SHP77 treated with DMSO at 0.1 percent for 48 hours (cell line): ENCODE measurements at regions not wholly inside any gene's neighbourhood (a gene's known extent, or its start where the extent isn't known, plus 50 kb on each side); places are given as distances from the start of the nearest gene placed in this dataset.
"Not testable (repeated sequence)": the region's sequence is repeated elsewhere in the genome, so short reads cannot be mapped to it uniquely, and the experiment has no call there.

ENCODE experiments used
- DNase-seq: peaks from one replicate; lab custom pipeline; 2025; lab: John Stamatoyannopoulos, UW

GRCh38 chr2:240254337-240255164, 114.1 kb upstream of the OTOS start:
- no peak for DNase-seq

DNA sequence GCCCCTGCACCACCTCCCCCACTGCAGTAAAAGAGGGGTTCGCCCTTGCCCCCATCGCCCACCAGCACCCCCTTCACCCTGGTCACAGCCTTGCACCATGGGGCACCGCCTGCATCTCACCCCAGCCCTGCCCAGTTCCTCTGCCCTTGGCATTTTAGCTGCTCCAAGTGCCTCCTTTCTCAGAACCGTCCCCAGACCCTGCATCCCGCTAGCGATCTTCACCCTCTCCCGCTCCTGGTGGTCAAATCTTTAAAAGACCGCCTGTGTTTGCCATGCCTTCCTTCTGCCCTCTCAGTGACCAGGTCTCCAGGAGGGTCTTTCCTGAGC, 114.7 kb upstream of the OTOS start:
- DNase-seq, result no peak

GRCh38 chr2:240255811-240256703, 115.6 kb upstream of the OTOS start:
- no peak for DNase-seq

DNA sequence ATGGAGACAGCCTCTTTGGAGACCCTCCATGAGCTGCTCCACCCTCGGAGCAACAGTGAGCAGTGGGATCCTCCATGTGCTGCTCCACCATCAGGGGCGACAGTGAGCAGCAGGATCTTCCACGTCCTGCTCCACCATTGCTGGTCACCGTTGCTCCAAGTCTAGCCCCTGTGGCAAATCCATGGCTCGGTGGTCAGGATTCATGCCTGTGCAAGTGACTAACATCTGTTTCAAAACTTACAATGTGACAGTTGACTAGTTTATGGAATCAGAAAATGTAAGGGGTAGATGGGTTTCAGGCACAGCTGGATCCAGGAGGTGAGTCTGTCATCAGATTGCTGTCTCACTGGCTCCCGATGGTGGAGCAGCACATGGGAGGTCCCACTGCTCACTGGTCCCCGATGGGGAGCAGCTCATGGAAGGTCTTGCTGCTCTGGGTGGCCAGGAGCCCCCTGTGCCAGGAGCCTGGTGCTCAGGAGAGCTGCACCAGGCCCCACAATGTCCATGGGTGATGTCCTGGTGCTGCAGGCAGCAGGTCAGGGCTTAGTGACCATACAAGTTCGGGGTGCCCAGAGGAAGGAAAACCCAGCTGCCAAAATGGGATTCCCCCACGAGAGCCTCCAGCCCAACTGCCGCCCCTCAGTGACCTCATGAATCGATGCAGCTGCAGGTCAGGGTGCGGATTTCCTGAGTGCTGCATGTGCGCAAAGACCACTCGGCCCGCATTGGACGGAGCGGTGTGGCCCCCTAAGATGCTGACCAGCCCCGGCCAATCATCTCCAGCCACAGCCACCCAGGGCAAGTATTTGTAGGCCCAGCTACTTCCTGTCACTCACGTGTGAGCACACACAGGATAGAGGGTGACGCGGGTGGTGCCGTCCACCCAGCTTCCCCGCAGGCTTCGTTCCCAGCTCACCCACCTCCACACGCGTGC, 116.5 kb upstream of the OTOS start:
- no peak for DNase-seq

DNA sequence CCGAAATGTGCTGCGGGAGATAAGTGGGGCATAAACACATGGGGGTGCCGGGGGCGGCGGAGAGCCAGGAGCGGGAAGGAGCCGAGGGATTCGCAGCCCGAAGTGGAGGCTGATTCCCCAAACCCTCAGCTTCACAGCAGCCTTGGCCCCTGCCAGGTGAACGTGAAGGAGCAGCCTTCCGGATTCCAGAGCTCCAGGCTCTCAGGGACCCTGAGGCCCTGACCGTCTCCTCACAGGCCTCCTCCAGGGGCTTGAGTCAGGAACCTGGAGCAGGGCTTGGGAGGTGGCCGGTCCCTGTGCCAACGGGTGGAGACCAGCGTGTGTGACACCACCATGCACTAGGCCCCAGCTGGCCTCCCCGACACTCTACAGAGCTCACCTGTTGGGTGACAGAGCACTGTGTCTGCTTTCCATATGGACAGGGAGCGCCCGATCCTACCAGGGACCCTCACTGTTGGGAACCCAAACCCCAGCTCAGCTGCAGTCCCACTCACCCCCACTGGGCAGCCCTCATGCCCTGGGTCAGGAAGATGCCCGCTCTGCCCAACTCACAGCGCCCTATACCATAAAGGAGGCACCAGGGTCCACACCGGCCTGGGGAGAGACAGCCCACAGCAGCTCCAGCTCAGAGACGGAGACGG, 117.6 kb upstream of the OTOS start:
- no peak for DNase-seq

- DNase-seq, result no peak
Observed at GRCh38 chr2:240258685-240259084, 118.2 kb upstream of the OTOS start.

DNA sequence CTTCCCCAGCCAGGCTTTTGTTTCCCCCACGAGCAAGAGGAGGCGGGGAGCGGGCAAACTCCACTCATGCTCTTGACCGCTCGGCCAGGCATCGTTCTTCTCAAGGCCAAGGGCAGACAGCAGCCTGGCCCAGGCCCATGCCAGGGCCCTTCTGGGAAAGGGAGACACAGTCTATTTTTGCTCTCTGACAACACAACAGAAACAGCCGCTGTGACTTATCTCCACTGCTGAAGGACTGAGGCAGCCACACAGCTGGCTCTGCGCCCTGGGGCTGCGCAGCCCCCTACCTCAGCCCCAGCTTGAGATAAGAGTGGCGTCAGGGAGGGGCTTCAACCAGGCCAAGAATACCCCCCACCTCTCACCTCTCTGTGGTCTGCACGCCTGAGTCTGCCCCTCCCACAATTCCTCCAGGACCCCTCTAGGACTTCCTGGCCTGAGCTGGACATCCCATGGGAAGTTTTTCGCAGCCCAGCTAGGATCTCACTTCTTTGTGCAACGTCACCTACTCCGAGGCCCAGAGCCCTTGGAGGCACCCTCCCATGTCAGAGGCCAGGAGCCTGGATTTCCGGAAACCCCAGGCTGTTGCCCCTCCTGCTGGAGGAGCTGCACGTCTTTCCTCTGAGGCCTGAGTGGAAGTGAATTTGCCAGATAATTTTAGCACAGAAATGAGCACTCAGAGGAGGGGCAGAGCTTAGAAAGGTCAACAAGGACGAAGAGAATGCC, 118.9 kb upstream of the OTOS start:
- DNase-seq, result no peak

GRCh38 chr2:240259924-240260529, 119.6 kb upstream of the OTOS start:
- no peak for DNase-seq

GRCh38 chr2:240260664-240261063, 120.2 kb upstream of the OTOS start:
- DNase-seq, result no peak

- DNase-seq, result not testable (repeated sequence)
Observed at GRCh38 chr2:240262578-240262977, 122.1 kb upstream of the OTOS start.

GRCh38 chr2:240269380-240269779, 128.9 kb upstream of the OTOS start:
- no peak for DNase-seq

DNA sequence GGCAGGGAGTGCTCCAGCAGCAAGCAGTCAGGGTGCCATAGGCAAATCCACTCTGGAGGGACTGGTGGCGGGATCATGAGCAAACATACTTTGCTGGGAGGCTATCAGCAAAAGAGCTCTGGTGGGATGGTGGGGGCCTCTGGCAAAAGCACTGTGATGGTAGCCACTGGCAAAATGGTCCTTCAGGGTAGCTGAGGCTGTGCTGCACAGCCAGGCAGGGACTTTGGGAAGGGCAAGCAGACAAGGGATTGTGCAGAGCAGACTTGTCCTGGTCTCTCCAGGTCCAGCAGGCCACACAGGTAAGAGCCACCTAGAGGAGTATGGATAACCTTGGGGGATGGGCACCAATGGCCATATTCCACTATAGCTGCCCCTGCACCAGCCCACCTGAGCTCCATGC, 129.4 kb upstream of the OTOS start:
- no peak for DNase-seq

DNA sequence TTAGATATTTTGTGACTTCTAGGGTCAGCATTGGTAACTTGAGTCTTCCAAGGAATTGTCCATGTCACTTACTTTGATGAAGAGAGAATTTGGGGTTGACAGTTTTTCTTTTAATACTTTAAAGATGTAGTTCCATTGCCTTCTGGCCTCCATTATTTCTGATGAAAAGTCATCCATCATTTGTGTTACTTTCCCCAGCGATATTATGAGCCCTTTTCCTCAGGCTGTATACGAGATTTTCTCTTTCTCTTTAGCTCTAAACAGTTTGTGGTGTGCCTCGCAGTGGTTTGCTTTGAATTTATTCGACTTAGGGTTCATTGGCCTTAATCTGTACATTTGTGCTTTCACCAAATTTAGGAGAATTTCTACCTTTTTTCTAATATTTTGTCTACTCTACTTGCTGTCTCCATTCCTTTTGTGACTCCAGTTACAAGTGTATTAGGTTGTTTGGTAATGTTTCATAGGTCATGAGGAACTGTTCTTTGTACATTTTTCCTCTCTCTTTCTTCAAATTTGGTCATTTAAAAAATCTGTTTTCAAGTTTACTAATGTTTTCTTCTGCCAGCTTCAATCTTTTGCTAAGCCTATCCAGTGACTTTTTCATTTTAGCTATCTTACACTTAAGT, 131.4 kb upstream of the OTOS start:
- DNase-seq, result no peak

- no peak for DNase-seq
Observed at GRCh38 chr2:240275386-240275785, 134.9 kb upstream of the OTOS start.

DNA sequence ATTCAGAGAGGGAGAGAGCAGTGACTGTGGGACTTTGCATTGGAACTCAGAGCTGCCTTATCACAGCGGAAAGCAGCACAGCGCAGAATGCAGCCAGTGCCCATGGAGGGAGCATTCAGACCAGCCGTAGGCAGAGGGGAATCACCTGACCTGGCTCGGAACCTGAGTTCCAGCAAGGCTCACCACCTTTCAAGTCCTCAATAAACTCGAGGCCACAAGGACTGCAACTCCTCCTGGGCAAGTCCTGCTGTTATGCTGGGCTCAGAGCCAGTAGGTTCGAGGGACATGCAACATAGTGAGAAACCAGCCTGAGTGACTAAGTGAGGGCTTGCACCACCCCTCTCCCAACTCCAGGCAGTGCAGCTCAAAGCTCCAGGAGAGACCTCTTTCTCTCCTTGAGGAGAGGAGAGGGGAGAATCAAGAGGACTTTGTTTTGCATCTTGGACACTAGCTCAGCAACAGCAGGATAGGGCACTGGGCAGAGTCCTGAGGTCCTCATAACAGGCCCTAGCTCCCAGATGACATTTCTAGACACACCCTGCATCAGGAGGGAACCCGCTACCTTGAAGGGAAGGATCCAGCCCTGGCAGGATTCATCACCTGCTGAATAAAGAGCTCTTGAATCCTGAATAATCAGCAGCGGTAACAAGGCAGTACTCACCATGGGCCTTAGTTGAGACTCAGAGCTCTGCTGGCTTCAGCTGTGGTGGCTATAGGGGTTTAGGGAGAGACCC, 136.8 kb upstream of the OTOS start:
- no peak for DNase-seq

DNA sequence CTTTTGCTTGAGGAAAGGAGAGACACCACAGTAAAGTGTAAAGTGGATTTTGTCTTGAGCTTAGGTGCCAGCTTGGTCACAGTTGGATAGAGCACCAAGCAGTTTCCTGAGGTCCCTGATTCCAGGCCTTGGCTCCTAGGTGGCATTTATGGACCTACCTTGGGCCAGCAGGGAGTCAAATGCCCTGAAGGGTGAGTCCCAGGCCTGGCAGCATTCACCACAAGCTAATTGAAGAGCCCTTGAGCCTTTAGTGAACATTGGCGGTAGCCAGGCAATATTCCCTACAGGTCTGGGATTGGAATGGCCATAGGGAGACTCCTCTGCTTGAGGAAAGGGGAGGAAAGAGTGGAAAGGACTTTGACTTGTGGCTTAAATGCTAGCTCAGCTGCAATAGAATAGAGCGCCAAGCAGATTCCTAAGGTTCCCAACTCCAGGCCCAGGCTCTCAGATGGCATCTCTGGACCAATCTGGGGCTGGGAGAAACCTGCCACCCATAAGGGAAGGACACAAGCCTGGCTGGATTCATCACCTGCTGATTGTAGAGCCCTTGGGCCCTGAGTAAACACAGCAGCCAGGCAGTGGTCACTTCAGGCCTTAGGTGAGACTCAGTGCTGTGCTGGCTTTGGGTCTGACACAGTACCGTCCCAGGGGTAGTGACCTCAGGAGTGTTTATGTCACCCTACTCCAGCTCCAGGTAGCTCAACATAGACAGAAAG, 137.5 kb upstream of the OTOS start:
- DNase-seq, result no peak

DNA sequence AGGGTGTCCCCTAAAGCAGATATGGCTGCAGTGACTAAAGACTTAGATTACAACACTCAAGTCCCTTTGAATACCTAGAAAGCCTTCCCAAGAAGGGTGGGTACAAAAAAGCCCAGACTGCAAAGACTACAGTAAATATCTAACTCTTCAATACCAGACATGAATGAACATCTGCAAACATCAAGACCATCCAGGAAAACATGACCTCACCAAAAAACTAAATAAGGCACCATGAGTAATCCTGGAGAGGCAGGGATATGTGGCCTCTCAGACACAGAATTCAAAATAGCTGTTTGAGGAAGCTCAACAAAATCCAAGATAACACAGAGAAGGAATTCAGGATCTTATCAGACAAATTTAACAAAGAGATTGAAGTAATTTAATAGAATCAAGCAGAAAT, 138.2 kb upstream of the OTOS start:
- DNase-seq, result no peak

DNA sequence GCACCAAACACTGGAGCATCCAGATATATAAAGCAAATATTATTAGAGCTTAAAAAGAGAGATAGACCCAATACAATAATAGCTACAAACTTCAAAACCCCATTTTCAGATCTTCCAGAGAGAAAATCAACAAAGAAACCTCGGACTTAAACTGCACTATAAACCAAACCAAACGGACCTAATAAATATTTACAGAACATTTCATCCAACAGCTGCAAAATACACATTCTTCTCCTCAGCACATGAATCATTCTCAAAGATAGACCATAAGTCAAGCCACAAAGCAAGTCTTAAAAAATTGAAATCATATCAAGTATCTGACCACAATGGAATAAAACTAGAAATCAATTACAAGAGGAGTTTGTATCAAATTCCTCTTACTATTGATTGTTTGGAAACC, 140.2 kb upstream of the OTOS start:
- no peak for DNase-seq
